Stimulated activated CD8-positive, alpha-beta memory T cell treated with anti-CD3 and anti-CD28 coated beads, Interleukin-12 subunit alpha, Interleukin-12 subunit beta, amount 100 ng/mL, for 1 hour (primary cell): ENCODE measurements at regions not wholly inside any gene's neighbourhood (a gene's known extent, or its start where the extent isn't known, plus 50 kb on each side); places are given as distances from the start of the nearest gene placed in this dataset.

Experiments
- DNase-seq: peaks from one replicate; pipeline ENCODE4 v3.0.0-alpha.2; 2020; ENCODE audit warnings: low read depth

- no peak for DNase-seq
Observed at GRCh38 chr6:164021589-164022250, 607.2 kb downstream of the QKI start.

GRCh38 chr6:164020142-164020541 is 605.6 kb downstream of the QKI start:
- no peak for DNase-seq

GRCh38 chr6:164018133-164018532 is 603.6 kb downstream of the QKI start:
- DNase-seq, result no peak

GRCh38 chr6:164016056-164016455 is 601.5 kb downstream of the QKI start:
- no peak for DNase-seq

- DNase-seq, result no peak
Observed at GRCh38 chr6:164015088-164015484, 600.6 kb downstream of the QKI start.

GRCh38 chr6:164014346-164015087 is 600.0 kb downstream of the QKI start:
- no peak for DNase-seq

- no peak for DNase-seq
Observed at GRCh38 chr6:164013480-164014208, 599.1 kb downstream of the QKI start.

GRCh38 chr6:164011321-164011720 is 596.8 kb downstream of the QKI start:
- no peak for DNase-seq

GRCh38 chr6:164010441-164011103 is 596.1 kb downstream of the QKI start:
- DNase-seq, result no peak

GRCh38 chr6:164008902-164009301 is 594.4 kb downstream of the QKI start:
- DNase-seq, result no peak

- DNase-seq, result no peak
Observed at GRCh38 chr6:164007881-164008280, 593.4 kb downstream of the QKI start.

- DNase-seq, result no peak
Observed at GRCh38 chr6:164006459-164006858, 591.9 kb downstream of the QKI start.

- DNase-seq, result no peak
Observed at GRCh38 chr6:164005004-164005711, 590.6 kb downstream of the QKI start.

- DNase-seq, result no peak
Observed at GRCh38 chr6:164000276-164000675, 585.8 kb downstream of the QKI start.

GRCh38 chr6:163999475-164000125 is 585.1 kb downstream of the QKI start:
- DNase-seq, result no peak

GRCh38 chr6:163998496-163998895 is 584.0 kb downstream of the QKI start:
- DNase-seq, result no peak

- DNase-seq, result no peak
Observed at GRCh38 chr6:163996491-163996890, 582.0 kb downstream of the QKI start.

GRCh38 chr6:163994566-163994965 is 580.0 kb downstream of the QKI start:
- DNase-seq, result no peak

- no peak for DNase-seq
Observed at GRCh38 chr6:163992701-163993100, 578.2 kb downstream of the QKI start.

GRCh38 chr6:163992056-163992455 is 577.5 kb downstream of the QKI start:
- DNase-seq, result no peak

- DNase-seq, result no peak
Observed at GRCh38 chr6:163991321-163991720, 576.8 kb downstream of the QKI start.
